H1 (cell line): ENCODE measurements at regions not wholly inside any gene's neighbourhood (a gene's known extent, or its start where the extent isn't known, plus 50 kb on each side); places are given as distances from the start of the nearest gene placed in this dataset.

Experiments
- CTCF ChIA-PET: fragments of 300-600 bp; sonication (Branson Sonifier 250); formaldehyde crosslinking; loops from one replicate; lab custom pipeline; 2021; ENCODE audit not compliant: partially characterized antibody; lab: Charles Lee
- POLR2A ChIA-PET: fragments of 300-600 bp; sonication (Branson Sonifier 250); formaldehyde crosslinking; loops from one replicate; lab custom pipeline; 2021; ENCODE audit warnings: inconsistent platforms; ENCODE audit not compliant: partially characterized antibody; lab: Charles Lee
- DNase-seq, 2 experiments: peaks; one replicate each; pipeline versions ENCODE4 v3.0.0 to v3.0.0-alpha.2; 2010 to 2022; ENCODE audit warnings: low spot score in 2 of 2, low read depth in 1 of 2, mixed read lengths in 1 of 2
- FAIRE-seq: peaks from 2 replicates; lab custom pipeline; 2011; peaks lifted over from hg19 to GRCh38; lab: Jason Lieb, UNC
- H2AFZ ChIP-seq: 2 replicates; pipeline ENCODE4 v1.8.1; 2012; ENCODE audit warnings: low read length, inconsistent platforms
- H2AK5ac ChIP-seq: 2 replicates; pipeline ENCODE4 v1.6.1; 2013; ENCODE audit warnings: low read depth, low read length
- H2BK120ac ChIP-seq: replicated peaks from 2 replicates; pipeline ENCODE3; 2013; ENCODE audit warnings: low read depth, low read length, inconsistent platforms
- H2BK12ac ChIP-seq: 2 replicates; pipeline ENCODE4 v1.6.1; 2013; ENCODE audit warnings: low read depth, low read length
- H2BK15ac ChIP-seq: 2 replicates; pipeline ENCODE4 v1.6.1; 2013; ENCODE audit warnings: low read length
- H2BK20ac ChIP-seq: 2 replicates; pipeline ENCODE4 v1.6.1; 2013; ENCODE audit warnings: low read length
- H2BK5ac ChIP-seq: 2 replicates; pipeline ENCODE4 v1.6.1; 2013; ENCODE audit warnings: low read depth, low read length
- H3K14ac ChIP-seq: 2 replicates; pipeline ENCODE4 v1.6.1; 2013; ENCODE audit warnings: inconsistent platforms; ENCODE audit not compliant: insufficient read length
- H3K18ac ChIP-seq: 2 replicates; pipeline ENCODE4 v1.6.1; 2013; ENCODE audit warnings: low read length; ENCODE audit errors: extremely low read depth
- H3K23ac ChIP-seq: 2 replicates; pipeline ENCODE4 v1.6.1; 2013; ENCODE audit warnings: inconsistent platforms; ENCODE audit not compliant: insufficient read length
- H3K23me2 ChIP-seq: 2 replicates; pipeline ENCODE4 v1.6.1; 2013; ENCODE audit warnings: low read depth, low read length
- H3K27ac ChIP-seq: 2 replicates; pipeline ENCODE4 v1.6.1; 2011; ENCODE audit warnings: low read depth, low read length, inconsistent platforms
- H3K27me3 ChIP-seq, 4 experiments: replicated peaks in 1 of 4; 1 replicate in 1 of 4; 2 replicates in 3 of 4; pipeline versions ENCODE4 v1.6.1 to v1.8.1; 2011 to 2013; ENCODE audit warnings: low read length in 3 of 4, mild to moderate bottlenecking in 3 of 4, inconsistent platforms in 2 of 4, mixed read lengths in 2 of 4, moderate library complexity in 1 of 4; ENCODE audit not compliant: control insufficient read depth in 3 of 4, insufficient read depth in 3 of 4; ENCODE audit errors: extremely low read depth in 1 of 4
- H3K36me3 ChIP-seq, 4 experiments: 2 replicates each; pipeline versions ENCODE4 v1.6.1 to v1.8.1; 2011 to 2013; ENCODE audit warnings: mild to moderate bottlenecking in 4 of 4, low read length in 3 of 4, moderate library complexity in 2 of 4, control low read depth in 1 of 4, inconsistent platforms in 1 of 4; ENCODE audit not compliant: insufficient read depth in 4 of 4, control insufficient read depth in 2 of 4
- H3K4ac ChIP-seq: replicated peaks from 2 replicates; pipeline ENCODE3; 2013; ENCODE audit warnings: low read length, low read depth, mixed read lengths, inconsistent platforms; ENCODE audit not compliant: insufficient read length
- H3K4me1 ChIP-seq, 4 experiments: replicated peaks in 1 of 4; 1 replicate in 1 of 4; 2 replicates in 3 of 4; pipeline versions ENCODE4 v1.6.1 to v1.8.1; 2011 to 2013; ENCODE audit warnings: low read length in 3 of 4, inconsistent platforms in 2 of 4, mixed read lengths in 1 of 4; ENCODE audit not compliant: insufficient read depth in 4 of 4, control insufficient read depth in 3 of 4
- H3K4me2 ChIP-seq, 2 experiments: 2 replicates each; pipeline versions ENCODE4 v1.6.1 to v1.8.1; 2011 to 2013; ENCODE audit warnings: low read depth in 2 of 2, low read length in 2 of 2, control low read depth in 1 of 2, inconsistent platforms in 1 of 2, mild to moderate bottlenecking in 1 of 2; ENCODE audit not compliant: insufficient read depth in 1 of 2
- H3K4me3 ChIP-seq, 4 experiments: fragments of 200-600, 300-600 bp in 1 of 4; sonication (generic), shearing (Covaris generic), sonication (Bioruptor Twin) in 1 of 4; 2 replicates each; pipeline versions ENCODE4 v1.5.1 to v1.8.1; 2011 to 2016; ENCODE audit warnings: low read length in 4 of 4, low read depth in 3 of 4, control low read depth in 2 of 4, inconsistent platforms in 2 of 4, mild to moderate bottlenecking in 2 of 4, mixed read lengths in 1 of 4, moderate library complexity in 1 of 4; ENCODE audit not compliant: insufficient read depth in 2 of 4; ENCODE audit errors: extremely low read depth in 1 of 4
- H3K56ac ChIP-seq: replicated peaks from 2 replicates; pipeline ENCODE3; 2013; ENCODE audit warnings: low read depth, mild to moderate bottlenecking, mixed read lengths, low read length, inconsistent platforms; ENCODE audit not compliant: insufficient read length
- H3K79me1 ChIP-seq: 2 replicates; pipeline ENCODE4 v1.6.1; 2013; ENCODE audit warnings: low read depth, low read length, control low read depth
- H3K79me2 ChIP-seq, 2 experiments: 2 replicates each; pipeline versions ENCODE4 v1.6.1 to v1.8.1; 2012 to 2013; ENCODE audit warnings: low read length in 2 of 2, mild to moderate bottlenecking in 2 of 2, inconsistent platforms in 1 of 2; ENCODE audit not compliant: insufficient read depth in 2 of 2, control insufficient read depth in 1 of 2
- H3K9ac ChIP-seq, 4 experiments: replicated peaks in 1 of 4; 1 replicate in 1 of 4; 2 replicates in 3 of 4; pipeline versions ENCODE4 v1.6.1 to v1.8.1; 2011 to 2013; ENCODE audit warnings: low read depth in 3 of 4, low read length in 3 of 4, control low read depth in 2 of 4, mild to moderate bottlenecking in 2 of 4, moderate library complexity in 2 of 4, inconsistent platforms in 1 of 4; ENCODE audit errors: extremely low read depth in 1 of 4
- H3K9me3 ChIP-seq, 2 experiments: 2 replicates each; pipeline versions ENCODE4 v1.6.1 to v1.8.1; 2012 to 2013; ENCODE audit warnings: mild to moderate bottlenecking in 2 of 2, moderate library complexity in 2 of 2, control low read depth in 1 of 2, inconsistent platforms in 1 of 2, low read depth in 1 of 2, low read length in 1 of 2, mixed read lengths in 1 of 2; ENCODE audit not compliant: insufficient read depth in 2 of 2
- H4K20me1 ChIP-seq, 2 experiments: replicated peaks in 1 of 2; 2 replicates each; pipeline versions ENCODE3 to v1.8.1; 2011 to 2013; ENCODE audit warnings: inconsistent platforms in 2 of 2, low read length in 2 of 2, mild to moderate bottlenecking in 1 of 2; ENCODE audit not compliant: insufficient read depth in 2 of 2, control insufficient read depth in 1 of 2
- H4K5ac ChIP-seq: 2 replicates; pipeline ENCODE4 v1.6.1; 2013; ENCODE audit warnings: low read length, low read depth, mixed read lengths, inconsistent platforms; ENCODE audit not compliant: insufficient read length
- H4K8ac ChIP-seq: 2 replicates; pipeline ENCODE4 v1.8.0; 2013; ENCODE audit warnings: mild to moderate bottlenecking, moderate library complexity, low read length, inconsistent platforms; ENCODE audit not compliant: insufficient read depth; ENCODE audit errors: extremely low read depth
- H4K91ac ChIP-seq: replicated peaks from 2 replicates; pipeline ENCODE3; 2013; ENCODE audit warnings: low read length, mixed read lengths, inconsistent platforms; ENCODE audit not compliant: insufficient read length
- GTF2F1 ChIP-seq: IDR thresholded peaks from 2 replicates; pipeline ENCODE4 v1.6.1; 2012; ENCODE audit warnings: low read depth, low read length, improper control_type of control experiment, borderline replicate concordance
- HDAC6 ChIP-seq: IDR thresholded peaks from one replicate; pipeline ENCODE4 v1.7.1; 2012; ENCODE audit warnings: low read depth, mild to moderate bottlenecking, inconsistent platforms, low read length, moderate library complexity
- SRF ChIP-seq: IDR thresholded peaks from 2 replicates; pipeline ENCODE4 v1.6.1; 2011; ENCODE audit warnings: mild to moderate bottlenecking, low read depth, low read length, moderate library complexity
- SUZ12 ChIP-seq: fragments of 200-600 bp; sonication (generic); IDR thresholded peaks from 2 replicates; pipeline ENCODE4 v1.6.1; 2012; ENCODE audit warnings: mild to moderate bottlenecking, inconsistent platforms, low read length, moderate library complexity, mixed read lengths
- TAF1 ChIP-seq: IDR thresholded peaks from 2 replicates; pipeline ENCODE4 v1.6.1; 2011; ENCODE audit warnings: mild to moderate bottlenecking, low read depth, low read length
- WGBS, 2 experiments: shearing (Covaris generic) in 1 of 2; methylation state at CpG; one replicate each; pipeline versions ENCODE4 v1.1.6 to v1.1.7; 2013 to 2015; ENCODE audit warnings: low lambda C conversion rate in 2 of 2, mixed read lengths in 2 of 2, inconsistent platforms in 1 of 2, low coverage in 1 of 2, missing lambda C conversion rate in 1 of 2; ENCODE audit not compliant: insufficient replicate concordance in 2 of 2, insufficient coverage in 1 of 2, insufficient read length in 1 of 2; ENCODE audit errors: extremely low coverage in 1 of 2, missing lambda C conversion rate in 1 of 2; 5-methylcytosine and 5-hydroxymethylcytosine counted together
- TF ChIP-seq, protein P1 (sequence below): IDR thresholded peaks from 2 replicates; pipeline ENCODE4 v1.6.1; 2012; ENCODE audit warnings: low read length, inconsistent platforms
- TF ChIP-seq, protein P2 (sequence below): IDR thresholded peaks from 2 replicates; pipeline ENCODE4 v1.6.1; 2012; ENCODE audit warnings: inconsistent platforms
- TF ChIP-seq, protein P3 (sequence below): IDR thresholded peaks from 2 replicates; pipeline ENCODE4 v1.6.1; 2011; ENCODE audit warnings: low read depth, mild to moderate bottlenecking, low read length; ENCODE audit not compliant: insufficient read depth

DNA sequence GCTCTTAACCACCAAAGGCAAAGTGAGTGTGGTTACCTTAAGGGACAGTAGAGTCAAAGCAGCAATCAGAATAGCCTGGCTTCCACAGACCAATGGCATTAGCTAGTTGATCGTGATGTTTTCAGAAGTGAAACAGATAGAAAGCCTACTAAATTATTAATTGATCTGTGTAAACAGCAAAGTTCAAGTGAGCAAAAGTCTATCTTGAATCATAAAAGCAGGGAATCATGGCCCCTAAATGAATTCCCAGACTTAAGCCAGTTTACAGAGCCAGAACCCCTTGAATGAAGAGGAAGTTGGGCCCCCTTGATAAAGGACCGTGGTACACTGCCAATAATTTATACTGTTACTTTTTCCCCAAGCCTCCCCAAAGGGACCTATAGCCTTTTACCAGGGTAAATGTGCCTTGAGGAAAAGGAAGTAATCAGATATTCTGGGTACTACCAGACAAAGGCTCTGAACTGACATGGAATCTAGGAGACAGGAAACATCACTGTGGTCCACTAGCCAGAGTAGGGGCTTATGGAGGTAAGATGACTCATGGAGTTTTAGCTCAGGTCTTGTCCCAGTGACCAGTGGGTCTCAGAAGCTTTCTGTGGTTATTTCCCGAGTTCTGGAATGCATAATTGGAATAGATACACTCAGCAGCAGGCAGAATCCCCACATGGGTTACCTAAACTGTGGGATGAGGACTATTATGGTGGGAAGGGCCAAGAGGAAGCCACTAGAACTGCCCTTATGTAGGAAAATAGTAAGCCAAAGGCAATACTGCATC, 317.5 kb downstream of the CD83 start:
- WGBS, 2 experiments = 93% methylated on average over 3 of the region's 3 CpGs; no CpG with 5 or more reads in 1 of the 2 experiments
- H3K79me1 ChIP-seq = no peaks in the 10 kb centered on the region

More for the DNA sequence above, 317.5 kb downstream of the CD83 start:
- no peak overlapping the region for H3K4ac ChIP-seq
- H3K18ac ChIP-seq = no peak overlapping the region
- H4K91ac ChIP-seq = no peak overlapping the region
- H2BK15ac ChIP-seq = no peak overlapping the region
- H2BK120ac ChIP-seq = no peak overlapping the region
- no peak overlapping the region for H3K9ac ChIP-seq
- no peak overlapping the region for H2BK12ac ChIP-seq
- H2AK5ac ChIP-seq = no peak overlapping the region
- no peak overlapping the region for H2AFZ ChIP-seq
- no peaks in the 10 kb centered on the region for H3K27me3 ChIP-seq
- POLR2A ChIA-PET = no interaction called here
- no peak overlapping the region for H3K4me2 ChIP-seq
- H2BK5ac ChIP-seq = no peak overlapping the region
- H3K27ac ChIP-seq = no peak overlapping the region
- H4K5ac ChIP-seq = no peak overlapping the region
- no peak overlapping the region for H2BK20ac ChIP-seq
- no peak for DNase-seq
- no peaks in the 10 kb centered on the region for H3K23me2 ChIP-seq
- CTCF ChIA-PET = no interaction called here
- H3K79me2 ChIP-seq = no peaks in the 10 kb centered on the region
- no peaks in the 10 kb centered on the region for H3K36me3 ChIP-seq
- no peak overlapping the region for H4K8ac ChIP-seq
- H3K4me3 ChIP-seq = no peak overlapping the region
- peaks cover 0 to 9% (median 3%) of the 10 kb centered on the region in 4 experiments; a peak in 2 of 7 replicates for H3K4me1 ChIP-seq
- H3K56ac ChIP-seq = no peak overlapping the region
- TF ChIP-seq HDAC6 = no peak
- no peak for TF ChIP-seq TAF1
- TF ChIP-seq, protein P1, sequence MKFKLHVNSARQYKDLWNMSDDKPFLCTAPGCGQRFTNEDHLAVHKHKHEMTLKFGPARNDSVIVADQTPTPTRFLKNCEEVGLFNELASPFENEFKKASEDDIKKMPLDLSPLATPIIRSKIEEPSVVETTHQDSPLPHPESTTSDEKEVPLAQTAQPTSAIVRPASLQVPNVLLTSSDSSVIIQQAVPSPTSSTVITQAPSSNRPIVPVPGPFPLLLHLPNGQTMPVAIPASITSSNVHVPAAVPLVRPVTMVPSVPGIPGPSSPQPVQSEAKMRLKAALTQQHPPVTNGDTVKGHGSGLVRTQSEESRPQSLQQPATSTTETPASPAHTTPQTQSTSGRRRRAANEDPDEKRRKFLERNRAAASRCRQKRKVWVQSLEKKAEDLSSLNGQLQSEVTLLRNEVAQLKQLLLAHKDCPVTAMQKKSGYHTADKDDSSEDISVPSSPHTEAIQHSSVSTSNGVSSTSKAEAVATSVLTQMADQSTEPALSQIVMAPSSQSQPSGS = no peak
- no peak for TF ChIP-seq GTF2F1
- TF ChIP-seq, protein P2, sequence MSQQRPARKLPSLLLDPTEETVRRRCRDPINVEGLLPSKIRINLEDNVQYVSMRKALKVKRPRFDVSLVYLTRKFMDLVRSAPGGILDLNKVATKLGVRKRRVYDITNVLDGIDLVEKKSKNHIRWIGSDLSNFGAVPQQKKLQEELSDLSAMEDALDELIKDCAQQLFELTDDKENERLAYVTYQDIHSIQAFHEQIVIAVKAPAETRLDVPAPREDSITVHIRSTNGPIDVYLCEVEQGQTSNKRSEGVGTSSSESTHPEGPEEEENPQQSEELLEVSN = no peak
- TF ChIP-seq SRF = no peak
- TF ChIP-seq SUZ12 = no peak
- TF ChIP-seq, protein P3, sequence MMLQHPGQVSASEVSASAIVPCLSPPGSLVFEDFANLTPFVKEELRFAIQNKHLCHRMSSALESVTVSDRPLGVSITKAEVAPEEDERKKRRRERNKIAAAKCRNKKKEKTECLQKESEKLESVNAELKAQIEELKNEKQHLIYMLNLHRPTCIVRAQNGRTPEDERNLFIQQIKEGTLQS = no peak
- TF ChIP-seq, all 59 proteins: peak for 0
- FAIRE-seq = no peak
- H3K9me3 ChIP-seq = no peaks in the 10 kb centered on the region
- H3K14ac ChIP-seq = no peak overlapping the region
- H3K23ac ChIP-seq = no peak overlapping the region
- no peaks in the 10 kb centered on the region for H4K20me1 ChIP-seq
